Thyroid gland (tissue), 4 donors: ENCODE measurements at regions not wholly inside any gene's neighbourhood (a gene's known extent, or its start where the extent isn't known, plus 50 kb on each side); places are given as distances from the start of the nearest gene placed in this dataset.

Source experiments
- DNase-seq, 2 donors: peaks; one replicate each; pipeline ENCODE4 v3.0.0-alpha.2; 2019
- H3K27ac ChIP-seq, 3 donors: fragments of 200-600 bp; sonication (generic); 1 replicate in 2 of 3; 2 replicates in 1 of 3; pipeline ENCODE4 v1.5.1; 2016 to 2019; ENCODE audit warnings: mild to moderate bottlenecking in 1 of 3, moderate library complexity in 1 of 3
- H3K27me3 ChIP-seq: fragments of 200-600 bp; sonication (generic); one replicate; pipeline ENCODE4 v1.5.1; 2019
- H3K36me3 ChIP-seq, 2 donors: fragments of 200-600 bp; sonication (generic); one replicate each; pipeline ENCODE4 v1.5.1; 2016 to 2019
- H3K4me1 ChIP-seq, 2 donors: fragments of 200-600 bp; sonication (generic); one replicate each; pipeline ENCODE4 v1.5.1; 2017 to 2019
- H3K4me3 ChIP-seq, 3 donors: fragments of 200-600 bp; sonication (generic); replicated peaks in 1 of 3; 1 replicate in 2 of 3; 2 replicates in 1 of 3; pipeline ENCODE4 v1.5.1; 2016; ENCODE audit warnings: mild to moderate bottlenecking in 1 of 3
- H3K9me3 ChIP-seq: fragments of 200-600 bp; sonication (generic); one replicate; pipeline ENCODE4 v1.5.1; 2017
- CTCF ChIP-seq, 6 experiments: fragments of 200-600 bp in 3 of 6; fragments of 450-650 bp in 3 of 6; sonication (generic) in 3 of 6; IDR thresholded peaks; one replicate each; pipeline ENCODE4 v1.5.1; 2016 to 2019; ENCODE audit warnings: antibody characterized with exemption in 6 of 6, mild to moderate bottlenecking in 2 of 6, inconsistent platforms in 1 of 6, moderate library complexity in 1 of 6
- POLR2A ChIP-seq, 2 donors: fragments of 450-650 bp; IDR thresholded peaks; one replicate each; pipeline ENCODE4 v1.6.1; 2017; ENCODE audit warnings: antibody characterized with exemption in 2 of 2, mild to moderate bottlenecking in 2 of 2, moderate library complexity in 1 of 2
- WGBS, 2 donors: methylation state at CpG; one replicate each; pipeline ENCODE4 v1.1.5; 2017; 5-methylcytosine and 5-hydroxymethylcytosine counted together
- intact Hi-C: fragments of 100-400 bp; cut with DNase I; formaldehyde crosslinking; loops from one replicate; pipeline ENCODE4 v1.15.1; 2023

GRCh38 chr2:224191465-224191864, 152.4 kb upstream of the SERPINE2 start:
- H3K4me3 ChIP-seq, result no peak overlapping the region
- no peaks in the 10 kb centered on the region for H3K4me1 ChIP-seq
- H3K27ac ChIP-seq, result no peak overlapping the region
- 89 to 91% methylated on average over 3 of the region's 3 CpGs for WGBS, 2 donors
- no peak for DNase-seq
- no peaks in the 10 kb centered on the region for H3K36me3 ChIP-seq
- TF ChIP-seq CTCF (IDR thresholded peaks at IDR 0.05) (no peak), POLR2A (IDR thresholded peaks at IDR 0.05) (no peak)
- H3K9me3 ChIP-seq, result no peaks in the 10 kb centered on the region
- intact Hi-C loops, result no loop called here
- H3K27me3 ChIP-seq, result no peaks in the 10 kb centered on the region

- intact Hi-C loops, result no loop called here
Observed at GRCh38 chr2:224190936-224191270, 151.8 kb upstream of the SERPINE2 start.

GRCh38 chr2:224190234-224190935, 151.3 kb upstream of the SERPINE2 start:
- no peak for DNase-seq
- TF ChIP-seq CTCF (IDR thresholded peaks at IDR 0.05), result no peak
- no peak for TF ChIP-seq POLR2A (IDR thresholded peaks at IDR 0.05)
- Histone ChIP-seq H3K36me3 (no peaks in the 10 kb centered on the region), H3K9me3 (no peaks in the 10 kb centered on the region), H3K4me1 (no peaks in the 10 kb centered on the region), H3K27me3 (no peaks in the 10 kb centered on the region), H3K4me3 (no peak overlapping the region), H3K27ac (no peak overlapping the region)
- intact Hi-C loops, result no loop called here
- WGBS, 2 donors, result 71 to 79% methylated on average over 2 of the region's 2 CpGs

More at GRCh38 chr2:224190936-224191270, 151.8 kb upstream of the SERPINE2 start:
- Histone ChIP-seq H3K4me1 (no peaks in the 10 kb centered on the region), H3K27me3 (no peaks in the 10 kb centered on the region), H3K36me3 (no peaks in the 10 kb centered on the region), H3K27ac (no peak overlapping the region), H3K4me3 (no peak overlapping the region), H3K9me3 (no peaks in the 10 kb centered on the region)
- TF ChIP-seq POLR2A (IDR thresholded peaks at IDR 0.05), result no peak
- no peak for TF ChIP-seq CTCF (IDR thresholded peaks at IDR 0.05)
- WGBS, 2 donors, result 66 to 71% methylated on average over 2 of the region's 2 CpGs
- no peak for DNase-seq

GRCh38 chr2:224187220-224187619, 148.1 kb upstream of the SERPINE2 start:
- Histone ChIP-seq H3K27me3 (no peaks in the 10 kb centered on the region), H3K36me3 (no peaks in the 10 kb centered on the region), H3K4me1 (no peaks in the 10 kb centered on the region), H3K4me3 (no peak overlapping the region), H3K9me3 (no peaks in the 10 kb centered on the region), H3K27ac (no peak overlapping the region)
- DNase-seq, result no peak
- 97 to 98% methylated on average over 1 of the region's 1 CpG for WGBS, 2 donors
- no peak for TF ChIP-seq CTCF (IDR thresholded peaks at IDR 0.05)
- TF ChIP-seq POLR2A (IDR thresholded peaks at IDR 0.05), result no peak
- intact Hi-C loops, result no loop called here

GRCh38 chr2:224185023-224185601, 146.0 kb upstream of the SERPINE2 start:
- Histone ChIP-seq H3K27me3 (no peaks in the 10 kb centered on the region), H3K9me3 (no peaks in the 10 kb centered on the region), H3K27ac (no peak overlapping the region), H3K4me1 (no peaks in the 10 kb centered on the region), H3K36me3 (no peaks in the 10 kb centered on the region), H3K4me3 (no peak overlapping the region)
- 70 to 72% methylated on average over 4 of the region's 4 CpGs for WGBS, 2 donors
- no peak for DNase-seq
- intact Hi-C loops, result no loop called here
- TF ChIP-seq POLR2A (IDR thresholded peaks at IDR 0.05) (no peak), CTCF (IDR thresholded peaks at IDR 0.05) (no peak)
